ENCODE measurements at regions not wholly inside any gene's neighbourhood (a gene's known extent, or its start where the extent isn't known, plus 50 kb on each side); places are given as distances from the start of the nearest gene placed in this dataset.

GRCh38 chr17:54270499-54270898, 447.8 kb downstream of the KIF2B start:
- TF ChIP-seq EZH2 (IDR thresholded peaks at IDR 0.05) (no peak), POLR2AphosphoS5 (IDR thresholded peaks at IDR 0.05; ENCODE audit: borderline replicate concordance, low read depth, low read length) (no peak), FOXP2 (optimal IDR thresholded peaks at IDR 0.05; ENCODE audit: control extremely low read depth, extremely low read length, insufficient read depth) (no peak)

GRCh38 chr17:54277868-54278267, 455.1 kb downstream of the KIF2B start:
- H3K4me3 ChIP-seq: no peak overlapping the region
- TF ChIP-seq FOXP2 (optimal IDR thresholded peaks at IDR 0.05; ENCODE audit: control extremely low read depth, extremely low read length, insufficient read depth): no peak
- no peak for TF ChIP-seq EZH2 (IDR thresholded peaks at IDR 0.05)
- TF ChIP-seq POLR2AphosphoS5 (IDR thresholded peaks at IDR 0.05; ENCODE audit: borderline replicate concordance, low read depth, low read length): no peak
- H3K27ac ChIP-seq: no peak overlapping the region
- no peak for DNase-seq (ENCODE audit: low read depth, low spot score)
- no peak overlapping the region for H3K9ac ChIP-seq (ENCODE audit: insufficient read length)
- H3K36me3 ChIP-seq (ENCODE audit: insufficient read depth, low read length): no peaks in the 10 kb centered on the region
- H3K9me3 ChIP-seq (ENCODE audit: low read depth, low read length): no peaks in the 10 kb centered on the region

More at GRCh38 chr17:54270499-54270898, 447.8 kb downstream of the KIF2B start:
- no peaks in the 10 kb centered on the region for H3K9me3 ChIP-seq (ENCODE audit: low read depth, low read length)
- H3K9ac ChIP-seq (ENCODE audit: insufficient read length): no peak overlapping the region
- H3K4me3 ChIP-seq: no peak overlapping the region
- H3K36me3 ChIP-seq (ENCODE audit: insufficient read depth, low read length): no peaks in the 10 kb centered on the region
- no peak overlapping the region for H3K27ac ChIP-seq
- no peak for DNase-seq (ENCODE audit: low read depth, low spot score)

- no peak for DNase-seq (ENCODE audit: low read depth, low spot score)
- H3K9ac ChIP-seq (ENCODE audit: insufficient read length): no peak overlapping the region
Measured at GRCh38 chr17:54280741-54281140, 458.0 kb downstream of the KIF2B start.

GRCh38 chr17:54282886-54283285, 460.2 kb downstream of the KIF2B start:
- Histone ChIP-seq H3K9ac (ENCODE audit: insufficient read length) (no peak overlapping the region), H3K4me3 (no peak overlapping the region), H3K36me3 (ENCODE audit: insufficient read depth, low read length) (no peaks in the 10 kb centered on the region), H3K9me3 (ENCODE audit: low read depth, low read length) (no peaks in the 10 kb centered on the region), H3K27ac (no peak overlapping the region)
- DNase-seq (ENCODE audit: low read depth, low spot score): no peak
- TF ChIP-seq POLR2AphosphoS5 (IDR thresholded peaks at IDR 0.05; ENCODE audit: borderline replicate concordance, low read depth, low read length) (no peak), FOXP2 (optimal IDR thresholded peaks at IDR 0.05; ENCODE audit: control extremely low read depth, extremely low read length, insufficient read depth) (no peak), EZH2 (IDR thresholded peaks at IDR 0.05) (no peak)

More at GRCh38 chr17:54280741-54281140, 458.0 kb downstream of the KIF2B start:
- Histone ChIP-seq H3K9me3 (ENCODE audit: low read depth, low read length) (no peaks in the 10 kb centered on the region), H3K4me3 (no peak overlapping the region), H3K27ac (no peak overlapping the region), H3K36me3 (ENCODE audit: insufficient read depth, low read length) (no peaks in the 10 kb centered on the region)
- TF ChIP-seq FOXP2 (optimal IDR thresholded peaks at IDR 0.05; ENCODE audit: control extremely low read depth, extremely low read length, insufficient read depth): no peak
- TF ChIP-seq EZH2 (IDR thresholded peaks at IDR 0.05): no peak
- TF ChIP-seq POLR2AphosphoS5 (IDR thresholded peaks at IDR 0.05; ENCODE audit: borderline replicate concordance, low read depth, low read length): no peak

- Histone ChIP-seq H3K36me3 (ENCODE audit: insufficient read depth, low read length) (no peaks in the 10 kb centered on the region), H3K9ac (ENCODE audit: insufficient read length) (no peak overlapping the region), H3K27ac (no peak overlapping the region), H3K9me3 (ENCODE audit: low read depth, low read length) (no peaks in the 10 kb centered on the region), H3K4me3 (no peak overlapping the region)
- DNase-seq (ENCODE audit: low read depth, low spot score): no peak
- TF ChIP-seq FOXP2 (optimal IDR thresholded peaks at IDR 0.05; ENCODE audit: control extremely low read depth, extremely low read length, insufficient read depth) (no peak), EZH2 (IDR thresholded peaks at IDR 0.05) (no peak), POLR2AphosphoS5 (IDR thresholded peaks at IDR 0.05; ENCODE audit: borderline replicate concordance, low read depth, low read length) (no peak)
Measured at GRCh38 chr17:54307351-54307750, 484.6 kb downstream of the KIF2B start.

GRCh38 chr17:54324813-54325212, 502.1 kb downstream of the KIF2B start:
- TF ChIP-seq FOXP2 (optimal IDR thresholded peaks at IDR 0.05; ENCODE audit: control extremely low read depth, extremely low read length, insufficient read depth): no peak
- no peak for TF ChIP-seq EZH2 (IDR thresholded peaks at IDR 0.05)
- TF ChIP-seq POLR2AphosphoS5 (IDR thresholded peaks at IDR 0.05; ENCODE audit: borderline replicate concordance, low read depth, low read length): no peak
- no peak for DNase-seq (ENCODE audit: low read depth, low spot score)
- H3K4me3 ChIP-seq: no peak overlapping the region
- H3K27ac ChIP-seq: no peak overlapping the region
- H3K9me3 ChIP-seq (ENCODE audit: low read depth, low read length): no peaks in the 10 kb centered on the region
- H3K36me3 ChIP-seq (ENCODE audit: insufficient read depth, low read length): no peaks in the 10 kb centered on the region
- H3K9ac ChIP-seq (ENCODE audit: insufficient read length): no peak overlapping the region

- no peak for DNase-seq (ENCODE audit: low read depth, low spot score)
- Histone ChIP-seq H3K27ac (no peak overlapping the region), H3K4me3 (no peak overlapping the region), H3K9me3 (ENCODE audit: low read depth, low read length) (no peaks in the 10 kb centered on the region), H3K36me3 (ENCODE audit: insufficient read depth, low read length) (no peaks in the 10 kb centered on the region), H3K9ac (ENCODE audit: insufficient read length) (no peak overlapping the region)
- no peak for TF ChIP-seq EZH2 (IDR thresholded peaks at IDR 0.05)
- no peak for TF ChIP-seq POLR2AphosphoS5 (IDR thresholded peaks at IDR 0.05; ENCODE audit: borderline replicate concordance, low read depth, low read length)
- no peak for TF ChIP-seq FOXP2 (optimal IDR thresholded peaks at IDR 0.05; ENCODE audit: control extremely low read depth, extremely low read length, insufficient read depth)
Measured at GRCh38 chr17:54339731-54340130, 517.0 kb downstream of the KIF2B start.

GRCh38 chr17:54347495-54347894, 524.8 kb downstream of the KIF2B start:
- no peaks in the 10 kb centered on the region for H3K9me3 ChIP-seq (ENCODE audit: low read depth, low read length)
- DNase-seq (ENCODE audit: low read depth, low spot score): no peak
- no peak overlapping the region for H3K27ac ChIP-seq
- TF ChIP-seq FOXP2 (optimal IDR thresholded peaks at IDR 0.05; ENCODE audit: control extremely low read depth, extremely low read length, insufficient read depth) (no peak), EZH2 (IDR thresholded peaks at IDR 0.05) (no peak), POLR2AphosphoS5 (IDR thresholded peaks at IDR 0.05; ENCODE audit: borderline replicate concordance, low read depth, low read length) (no peak)
- no peak overlapping the region for H3K4me3 ChIP-seq
- no peak overlapping the region for H3K9ac ChIP-seq (ENCODE audit: insufficient read length)
- no peaks in the 10 kb centered on the region for H3K36me3 ChIP-seq (ENCODE audit: insufficient read depth, low read length)

GRCh38 chr17:54348234-54348633, 525.5 kb downstream of the KIF2B start:
- TF ChIP-seq POLR2AphosphoS5 (IDR thresholded peaks at IDR 0.05; ENCODE audit: borderline replicate concordance, low read depth, low read length) (no peak), FOXP2 (optimal IDR thresholded peaks at IDR 0.05; ENCODE audit: control extremely low read depth, extremely low read length, insufficient read depth) (no peak), EZH2 (IDR thresholded peaks at IDR 0.05) (no peak)
- Histone ChIP-seq H3K27ac (no peak overlapping the region), H3K9me3 (ENCODE audit: low read depth, low read length) (no peaks in the 10 kb centered on the region), H3K9ac (ENCODE audit: insufficient read length) (no peak overlapping the region), H3K36me3 (ENCODE audit: insufficient read depth, low read length) (no peaks in the 10 kb centered on the region), H3K4me3 (no peak overlapping the region)
- DNase-seq (ENCODE audit: low read depth, low spot score): no peak

Measured in SK-N-MC (cell line).